Left lung (tissue), 4 donors: ENCODE measurements at regions not wholly inside any gene's neighbourhood (a gene's known extent, or its start where the extent isn't known, plus 50 kb on each side); places are given as distances from the start of the nearest gene placed in this dataset.

Experiments
- ATAC-seq: fragments of 200-7000 bp; cut with Tn5 transposase; one replicate; pipeline ENCODE4 v1.9.1; 2020; ENCODE audit warnings: moderate library complexity
- DNase-seq, 4 donors: peaks; one replicate each; pipeline ENCODE4 v3.0.0-alpha.2; 2013 to 2020
- H3K27ac ChIP-seq, 2 donors: fragments of 200-600 bp; sonication (generic) in 1 of 2; one replicate each; pipeline versions ENCODE4 v1.5.0 to v1.8.0; 2020 to 2021
- H3K27me3 ChIP-seq, 2 donors: fragments of 200-600 bp; sonication (generic) in 1 of 2; one replicate each; pipeline versions ENCODE4 v1.5.0 to v1.8.0; 2020 to 2021
- H3K36me3 ChIP-seq, 2 donors: fragments of 200-600 bp; sonication (generic) in 1 of 2; one replicate each; pipeline versions ENCODE4 v1.5.0 to v1.8.0; 2020 to 2021
- H3K4me1 ChIP-seq, 2 donors: fragments of 200-600 bp; one replicate each; pipeline ENCODE4 v1.8.0; 2021
- H3K4me3 ChIP-seq, 2 donors: fragments of 200-600 bp; sonication (generic) in 1 of 2; one replicate each; pipeline versions ENCODE4 v1.5.0 to v1.8.0; 2020 to 2021; ENCODE audit warnings: mild to moderate bottlenecking in 1 of 2
- H3K9me3 ChIP-seq, 2 donors: fragments of 200-600 bp; sonication (generic) in 1 of 2; one replicate each; pipeline versions ENCODE4 v1.5.0 to v1.8.0; 2020 to 2021
- intact Hi-C, 2 donors: fragments of 100-400 bp; cut with DNase I; formaldehyde crosslinking; loops; one replicate each; pipeline versions ENCODE4 v1.11.2 to v1.14.2; 2022
- TF ChIP-seq, protein P1 (sequence below), 2 donors: fragments of 200-600 bp; sonication (generic) in 1 of 2; IDR thresholded peaks; one replicate each; pipeline versions ENCODE4 v1.5.0 to v1.8.0; 2021; ENCODE audit warnings: antibody characterized with exemption in 2 of 2
- donor health status: DM: no; HTN: yes; CAD: no.
- donor health status: DM: no; HTN: no; CAD: no.

GRCh38 chr22:34845391-34845790 is 220.6 kb upstream of the ISX start:
- no peaks in the 10 kb centered on the region for H3K4me1 ChIP-seq
- peaks cover 0 to 5% of the 10 kb centered on the region in 2 donors for H3K27me3 ChIP-seq
- DNase-seq = no peak
- no peak overlapping the region for H3K27ac ChIP-seq
- H3K36me3 ChIP-seq = no peaks in the 10 kb centered on the region
- ATAC-seq = no peak
- no peaks in the 10 kb centered on the region for H3K9me3 ChIP-seq
- no peak overlapping the region for H3K4me3 ChIP-seq
- intact Hi-C loops = no loop called here
- TF ChIP-seq, protein P1, sequence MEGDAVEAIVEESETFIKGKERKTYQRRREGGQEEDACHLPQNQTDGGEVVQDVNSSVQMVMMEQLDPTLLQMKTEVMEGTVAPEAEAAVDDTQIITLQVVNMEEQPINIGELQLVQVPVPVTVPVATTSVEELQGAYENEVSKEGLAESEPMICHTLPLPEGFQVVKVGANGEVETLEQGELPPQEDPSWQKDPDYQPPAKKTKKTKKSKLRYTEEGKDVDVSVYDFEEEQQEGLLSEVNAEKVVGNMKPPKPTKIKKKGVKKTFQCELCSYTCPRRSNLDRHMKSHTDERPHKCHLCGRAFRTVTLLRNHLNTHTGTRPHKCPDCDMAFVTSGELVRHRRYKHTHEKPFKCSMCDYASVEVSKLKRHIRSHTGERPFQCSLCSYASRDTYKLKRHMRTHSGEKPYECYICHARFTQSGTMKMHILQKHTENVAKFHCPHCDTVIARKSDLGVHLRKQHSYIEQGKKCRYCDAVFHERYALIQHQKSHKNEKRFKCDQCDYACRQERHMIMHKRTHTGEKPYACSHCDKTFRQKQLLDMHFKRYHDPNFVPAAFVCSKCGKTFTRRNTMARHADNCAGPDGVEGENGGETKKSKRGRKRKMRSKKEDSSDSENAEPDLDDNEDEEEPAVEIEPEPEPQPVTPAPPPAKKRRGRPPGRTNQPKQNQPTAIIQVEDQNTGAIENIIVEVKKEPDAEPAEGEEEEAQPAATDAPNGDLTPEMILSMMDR (IDR thresholded peaks at IDR 0.05) = no peak

DNA sequence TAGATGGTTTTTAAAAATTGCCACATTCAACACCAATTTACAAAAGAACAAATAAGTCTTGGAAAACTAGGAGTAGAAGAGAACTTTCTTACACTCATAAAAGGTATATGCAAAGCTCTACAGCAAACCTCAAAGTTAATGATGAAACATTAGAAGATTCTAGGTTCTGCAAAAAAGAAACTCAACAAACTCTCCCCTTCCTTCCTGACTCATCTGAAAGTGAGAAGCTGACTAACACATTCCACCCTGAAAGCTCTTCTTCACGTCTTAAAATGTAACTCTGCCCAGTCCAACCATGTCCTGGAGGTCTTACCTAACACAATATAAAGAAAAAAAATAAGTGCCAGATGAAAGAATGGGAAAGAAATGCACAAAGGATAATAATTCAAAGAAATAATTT is 218.9 kb upstream of the ISX start:
- peaks cover 0 to 5% of the 10 kb centered on the region in 2 donors for H3K27me3 ChIP-seq
- H3K4me3 ChIP-seq = no peak overlapping the region
- intact Hi-C loops = no loop called here
- no peak overlapping the region for H3K27ac ChIP-seq
- ATAC-seq (no peak), DNase-seq (no peak)
- no peaks in the 10 kb centered on the region for H3K36me3 ChIP-seq
- no peaks in the 10 kb centered on the region for H3K4me1 ChIP-seq
- no peaks in the 10 kb centered on the region for H3K9me3 ChIP-seq
- TF ChIP-seq, protein P1 (IDR thresholded peaks at IDR 0.05) = no peak

DNA sequence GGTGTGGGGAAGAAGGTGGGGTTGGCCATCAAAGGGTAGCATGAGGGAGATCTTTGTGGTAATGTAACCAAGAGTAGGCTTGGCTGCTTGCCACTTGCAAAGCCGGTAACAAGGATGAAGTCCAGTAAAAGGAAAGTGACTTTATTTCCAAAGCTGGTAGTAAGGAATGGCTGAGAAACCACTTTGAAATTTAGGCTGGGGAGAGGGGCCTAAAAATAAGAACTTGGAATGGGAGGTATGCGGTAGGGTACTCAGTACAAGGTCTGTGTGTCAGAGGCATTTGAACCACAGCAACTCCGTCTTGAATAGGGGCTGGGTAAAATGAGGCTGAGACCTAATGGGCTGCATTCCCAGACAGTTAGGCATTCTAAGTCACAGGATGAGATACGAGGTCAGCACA is 216.0 kb upstream of the ISX start:
- H3K27me3 ChIP-seq = no peaks in the 10 kb centered on the region
- no peak overlapping the region for H3K27ac ChIP-seq
- H3K4me3 ChIP-seq = no peak overlapping the region
- TF ChIP-seq, protein P1 (IDR thresholded peaks at IDR 0.05) = no peak
- no peaks in the 10 kb centered on the region for H3K4me1 ChIP-seq
- intact Hi-C loops = no loop called here
- no peak for DNase-seq
- no peaks in the 10 kb centered on the region for H3K36me3 ChIP-seq
- ATAC-seq = no peak
- H3K9me3 ChIP-seq = no peaks in the 10 kb centered on the region

DNA sequence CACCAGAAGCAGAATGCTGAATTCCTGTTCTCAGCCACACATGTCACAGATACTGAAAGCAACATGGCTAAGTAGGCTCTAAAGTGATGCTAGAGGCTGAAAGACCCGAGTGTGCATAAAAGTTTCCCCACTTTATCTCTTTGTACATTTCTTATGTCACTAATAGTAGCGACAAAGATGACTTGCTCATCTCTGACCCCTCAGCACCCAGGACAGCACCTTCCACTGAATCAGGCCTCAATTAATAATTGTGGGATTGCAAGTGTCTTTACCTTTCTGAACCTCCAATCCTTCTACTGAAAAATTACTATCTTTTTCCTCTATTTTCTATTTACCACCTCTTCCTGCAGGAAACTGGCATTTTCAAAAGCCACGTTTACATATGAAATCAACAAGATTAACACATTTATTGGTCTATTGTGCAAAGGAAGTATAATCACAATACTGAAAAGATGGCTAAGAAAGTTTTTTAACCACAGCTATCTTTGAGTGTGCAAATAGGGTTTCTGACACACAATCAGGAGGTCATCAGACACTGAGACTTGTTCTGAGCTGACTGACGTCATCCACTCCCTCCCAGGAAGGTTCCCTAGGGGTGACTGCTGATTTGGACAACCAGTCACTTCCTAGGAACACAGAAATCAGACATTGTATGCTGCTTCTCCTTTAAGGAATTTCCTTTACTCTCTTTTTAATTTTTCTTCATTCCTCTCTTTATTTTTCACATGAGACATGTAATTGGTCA is 213.9 kb upstream of the ISX start:
- Histone ChIP-seq H3K27me3 (no peaks in the 10 kb centered on the region), H3K9me3 (no peaks in the 10 kb centered on the region), H3K4me3 (no peak overlapping the region), H3K27ac (no peak overlapping the region), H3K4me1 (no peaks in the 10 kb centered on the region), H3K36me3 (no peaks in the 10 kb centered on the region)
- TF ChIP-seq, protein P1 (IDR thresholded peaks at IDR 0.05) = no peak
- intact Hi-C loops = no loop called here
- DNase-seq = no peak
- no peak for ATAC-seq

- no peak for DNase-seq
- intact Hi-C loops = no loop called here
- Histone ChIP-seq H3K27ac (no peak overlapping the region), H3K27me3 (no peaks in the 10 kb centered on the region), H3K36me3 (no peaks in the 10 kb centered on the region), H3K4me3 (no peak overlapping the region), H3K9me3 (no peaks in the 10 kb centered on the region), H3K4me1 (no peaks in the 10 kb centered on the region)
- ATAC-seq = no peak
- TF ChIP-seq, protein P1 (IDR thresholded peaks at IDR 0.05) = no peak
These were observed 210.5 kb upstream of the ISX start for GRCh38 chr22:34855471-34855870.
